HG02798 (cell line): ENCODE measurements at regions not wholly inside any gene's neighbourhood (a gene's known extent, or its start where the extent isn't known, plus 50 kb on each side); places are given as distances from the start of the nearest gene placed in this dataset.
"Not testable (repeated sequence)": the region's sequence is repeated elsewhere in the genome, so short reads cannot be mapped to it uniquely, and the experiment has no call there.

Experiments used
- ATAC-seq: cut with Tn5 transposase; IDR thresholded peaks from one replicate; pipeline ENCODE4 v1.9.1; 2021; ENCODE audit warnings: mild to moderate bottlenecking; ENCODE audit not compliant: unreplicated experiment, poor library complexity

DNA sequence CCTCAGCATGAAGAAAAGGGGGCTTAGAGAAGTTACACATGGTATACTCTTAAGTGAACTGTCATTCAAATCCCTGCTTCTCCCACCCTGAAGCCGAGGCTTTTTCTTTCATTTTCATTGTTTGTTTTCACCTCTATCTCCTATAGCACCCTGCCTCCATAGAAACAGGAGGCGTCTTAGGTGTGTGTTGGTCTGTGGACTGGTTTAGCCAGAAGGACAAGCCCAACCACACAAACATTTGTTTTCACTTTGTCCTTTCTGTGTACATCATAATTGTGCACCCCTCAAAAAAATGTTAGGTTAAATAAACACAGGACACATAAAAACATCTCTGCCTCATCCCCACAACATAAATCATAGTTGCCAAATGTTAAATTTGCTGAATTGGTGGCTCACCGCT, 73.3 kb upstream of the UBE2E2 start:
- peak; percentile 74 for ATAC-seq

DNA sequence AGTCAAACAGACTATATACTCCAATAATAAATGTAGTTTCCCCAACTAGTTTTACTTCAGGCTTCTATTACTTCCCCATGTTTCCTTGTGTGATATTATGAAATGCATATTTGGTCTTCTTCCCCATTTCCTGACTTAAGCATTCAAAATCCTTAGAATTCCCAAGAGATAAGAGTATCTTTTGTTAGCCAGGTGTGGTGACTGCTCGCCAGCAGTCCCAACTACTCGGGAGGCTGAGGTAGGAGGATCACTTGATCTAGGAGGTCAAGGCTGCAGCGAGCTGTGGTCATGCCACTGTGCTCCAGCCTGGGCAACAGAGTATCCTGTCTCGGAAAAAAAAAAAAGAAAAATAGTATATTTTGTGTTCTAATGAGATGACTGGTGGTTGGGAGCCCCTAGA, 72.7 kb upstream of the UBE2E2 start:
- ATAC-seq = no peak

DNA sequence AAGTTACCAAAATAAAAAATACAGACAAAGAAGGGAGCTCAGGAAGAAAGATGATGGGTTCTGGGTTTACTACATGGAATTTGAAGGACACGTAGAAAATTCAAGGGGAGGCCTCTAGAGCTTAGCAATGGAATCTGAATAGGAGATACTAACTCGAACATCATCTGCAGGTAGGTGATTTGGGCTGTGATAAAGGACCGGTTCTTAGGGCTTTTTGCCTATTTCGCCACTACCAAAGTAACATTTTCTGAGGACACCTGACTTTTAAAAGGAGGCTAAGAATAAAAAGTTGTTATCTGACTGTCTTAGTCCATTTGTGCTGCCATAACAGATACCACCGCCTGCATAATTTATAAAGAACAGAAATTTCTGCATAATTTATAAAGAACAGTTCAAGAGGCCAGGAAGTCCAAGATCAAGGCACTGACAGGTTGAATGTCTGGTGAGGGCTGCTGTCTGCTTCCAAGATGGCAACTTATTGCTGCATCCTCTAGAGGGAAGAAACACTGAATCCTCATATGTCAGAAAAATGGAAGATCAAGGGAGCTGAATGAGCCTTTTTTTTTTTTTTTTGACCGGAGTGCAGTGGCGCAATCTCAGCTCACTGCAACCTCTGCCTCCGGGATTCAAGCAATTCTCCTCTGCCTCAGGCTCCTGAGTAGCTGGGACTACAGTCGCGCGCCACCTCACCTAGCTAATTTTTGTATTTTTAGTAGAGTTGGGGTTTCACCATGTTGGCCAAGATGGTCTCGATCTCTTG, 67.9 kb upstream of the UBE2E2 start:
- ATAC-seq = no peak

DNA sequence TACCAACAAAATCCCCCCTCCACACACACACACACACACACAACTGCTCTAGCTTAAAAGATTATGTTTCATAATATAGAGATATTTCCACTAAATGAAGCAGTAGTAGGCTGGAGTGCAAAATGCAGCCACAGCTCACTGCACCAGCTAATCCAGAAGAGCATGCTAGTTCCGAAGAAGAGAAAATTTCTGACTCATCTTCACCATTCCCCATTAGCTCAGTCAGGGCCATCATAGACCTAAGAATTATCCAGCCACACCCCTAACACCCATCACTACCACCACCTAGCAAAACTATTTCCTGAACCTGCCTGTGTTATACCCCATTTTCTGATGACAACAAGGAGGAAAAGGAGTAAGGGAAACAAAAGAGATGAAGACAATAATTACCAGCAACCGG, 67.1 kb upstream of the UBE2E2 start:
- ATAC-seq = no peak

DNA sequence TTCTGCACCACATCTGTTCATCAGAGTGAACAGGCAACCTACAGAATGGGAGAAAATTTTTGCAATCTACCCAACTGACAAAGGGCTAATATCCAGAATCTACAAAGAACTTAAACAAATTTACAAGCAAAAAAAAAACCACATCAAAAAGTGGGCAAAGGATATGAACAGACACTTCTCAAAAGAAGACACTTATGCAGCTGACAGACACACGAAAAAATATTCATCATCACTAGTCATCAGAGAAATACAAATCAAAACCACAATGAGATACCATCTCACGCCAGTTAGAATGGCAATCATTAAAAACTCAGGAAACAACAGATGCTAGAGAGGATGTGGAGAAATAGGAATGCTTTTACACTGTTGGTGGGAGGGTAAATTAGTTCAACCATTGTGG, 59.1 kb upstream of the UBE2E2 start:
- ATAC-seq = not testable (repeated sequence)

DNA sequence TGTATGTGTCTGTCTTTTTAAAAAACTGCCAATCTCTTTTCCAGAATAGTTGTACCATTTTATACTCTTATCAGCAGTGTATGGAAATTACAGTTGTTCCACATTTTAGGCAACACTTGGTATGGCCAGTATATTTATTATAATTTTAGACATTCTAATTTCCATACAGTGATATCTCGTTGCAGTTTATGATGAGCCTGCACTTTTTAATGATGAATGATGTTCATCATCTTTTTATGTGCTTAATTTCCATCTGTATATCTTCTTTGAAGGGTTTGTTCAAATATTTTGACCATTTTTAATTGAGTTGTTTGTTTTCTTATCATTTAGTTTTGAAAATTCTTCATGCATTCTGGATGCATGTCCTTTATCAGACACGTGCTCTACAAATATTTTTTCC, 57.0 kb upstream of the UBE2E2 start:
- no peak for ATAC-seq

DNA sequence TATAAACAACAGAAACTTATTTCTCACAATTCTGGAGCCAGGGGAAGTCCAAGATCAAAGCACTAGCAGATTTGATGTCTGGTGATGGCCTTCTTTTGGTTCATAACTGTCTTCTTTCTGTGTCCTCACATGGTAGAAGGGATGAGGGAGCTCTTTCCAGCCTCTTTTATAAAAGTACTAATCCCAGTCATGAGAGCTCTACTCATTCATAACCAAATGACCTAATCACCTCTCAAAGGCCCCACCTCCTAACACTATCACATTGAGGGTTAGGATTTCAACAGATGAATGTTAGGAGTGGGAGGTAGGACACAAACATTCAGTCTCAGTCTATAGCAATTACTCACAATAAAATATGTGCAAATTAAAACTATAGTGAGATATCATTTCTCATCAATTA, 50.1 kb upstream of the UBE2E2 start:
- no peak for ATAC-seq
